GM23248 (cell line): ENCODE measurements at regions not wholly inside any gene's neighbourhood (a gene's known extent, or its start where the extent isn't known, plus 50 kb on each side); places are given as distances from the start of the nearest gene placed in this dataset.

ENCODE experiments used
- EZH2 ChIP-seq: fragments of 200-600 bp; sonication (generic); IDR thresholded peaks from 2 replicates; pipeline ENCODE4 v1.6.1; 2018; ENCODE audit warnings: antibody characterized with exemption, mild to moderate bottlenecking; ENCODE audit not compliant: insufficient read depth, poor library complexity, severe bottlenecking
- EZH2phosphoT487 ChIP-seq: fragments of 200-600 bp; sonication (generic); IDR thresholded peaks from 2 replicates; pipeline ENCODE4 v1.6.1; 2018; ENCODE audit warnings: antibody characterized with exemption, moderate library complexity, mild to moderate bottlenecking, low read depth; ENCODE audit not compliant: insufficient read depth

DNA sequence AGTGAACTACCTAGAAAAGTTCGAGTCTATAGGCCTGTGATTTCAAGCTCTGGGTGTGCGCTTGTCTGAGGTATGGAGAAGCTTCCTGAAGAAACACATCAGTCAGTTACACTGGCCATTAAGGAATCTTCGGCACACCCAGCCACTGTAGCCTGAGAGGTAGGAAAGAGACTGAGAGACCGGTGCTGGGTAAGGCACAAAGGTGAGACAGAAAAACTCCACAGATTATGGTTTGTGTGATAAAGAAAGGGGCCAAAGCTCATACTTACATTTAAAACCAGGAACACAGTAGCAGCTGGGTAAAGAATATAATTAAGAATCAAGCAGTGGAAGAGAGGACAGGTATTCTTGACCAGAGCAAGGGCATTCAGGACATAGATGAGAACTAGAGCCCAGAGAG lies 74.8 kb upstream of the TTC29 start:
- TF ChIP-seq EZH2phosphoT487: no peak
- TF ChIP-seq EZH2: no peak
